ENCODE measurements at regions not wholly inside any gene's neighbourhood (a gene's known extent, or its start where the extent isn't known, plus 50 kb on each side); places are given as distances from the start of the nearest gene placed in this dataset.

DNA sequence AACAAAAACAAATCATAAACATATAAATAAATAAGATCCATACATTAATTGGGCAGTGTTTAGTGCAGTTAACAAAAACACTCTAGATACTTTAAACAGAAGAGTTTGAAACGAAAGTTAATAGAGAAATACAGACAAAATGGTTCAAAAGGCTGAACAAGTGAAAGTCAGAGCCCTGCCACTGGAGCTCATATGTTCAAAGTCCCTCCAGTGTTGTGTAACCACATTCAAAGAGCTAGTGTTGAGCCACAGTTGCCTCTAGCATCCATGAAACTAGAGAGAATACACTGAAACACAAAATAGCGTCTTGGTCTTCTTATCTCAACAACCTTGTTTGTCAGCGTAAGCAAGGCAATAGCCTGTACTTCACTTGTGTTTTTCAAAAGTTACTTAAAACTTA lies 1309.8 kb upstream of the NRXN1 start:
- TF ChIP-seq, protein P1, sequence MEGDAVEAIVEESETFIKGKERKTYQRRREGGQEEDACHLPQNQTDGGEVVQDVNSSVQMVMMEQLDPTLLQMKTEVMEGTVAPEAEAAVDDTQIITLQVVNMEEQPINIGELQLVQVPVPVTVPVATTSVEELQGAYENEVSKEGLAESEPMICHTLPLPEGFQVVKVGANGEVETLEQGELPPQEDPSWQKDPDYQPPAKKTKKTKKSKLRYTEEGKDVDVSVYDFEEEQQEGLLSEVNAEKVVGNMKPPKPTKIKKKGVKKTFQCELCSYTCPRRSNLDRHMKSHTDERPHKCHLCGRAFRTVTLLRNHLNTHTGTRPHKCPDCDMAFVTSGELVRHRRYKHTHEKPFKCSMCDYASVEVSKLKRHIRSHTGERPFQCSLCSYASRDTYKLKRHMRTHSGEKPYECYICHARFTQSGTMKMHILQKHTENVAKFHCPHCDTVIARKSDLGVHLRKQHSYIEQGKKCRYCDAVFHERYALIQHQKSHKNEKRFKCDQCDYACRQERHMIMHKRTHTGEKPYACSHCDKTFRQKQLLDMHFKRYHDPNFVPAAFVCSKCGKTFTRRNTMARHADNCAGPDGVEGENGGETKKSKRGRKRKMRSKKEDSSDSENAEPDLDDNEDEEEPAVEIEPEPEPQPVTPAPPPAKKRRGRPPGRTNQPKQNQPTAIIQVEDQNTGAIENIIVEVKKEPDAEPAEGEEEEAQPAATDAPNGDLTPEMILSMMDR (IDR thresholded peaks at IDR 0.05 in 4 of 5, conservative IDR thresholded peaks at IDR 0.05 in 1 of 5) = no peak
- no peak for TF ChIP-seq POLR2A (IDR thresholded peaks at IDR 0.05)

Data from gastrocnemius medialis (tissue), 4 donors.